ENCODE measurements at regions not wholly inside any gene's neighbourhood (a gene's known extent, or its start where the extent isn't known, plus 50 kb on each side); places are given as distances from the start of the nearest gene placed in this dataset.

DNA sequence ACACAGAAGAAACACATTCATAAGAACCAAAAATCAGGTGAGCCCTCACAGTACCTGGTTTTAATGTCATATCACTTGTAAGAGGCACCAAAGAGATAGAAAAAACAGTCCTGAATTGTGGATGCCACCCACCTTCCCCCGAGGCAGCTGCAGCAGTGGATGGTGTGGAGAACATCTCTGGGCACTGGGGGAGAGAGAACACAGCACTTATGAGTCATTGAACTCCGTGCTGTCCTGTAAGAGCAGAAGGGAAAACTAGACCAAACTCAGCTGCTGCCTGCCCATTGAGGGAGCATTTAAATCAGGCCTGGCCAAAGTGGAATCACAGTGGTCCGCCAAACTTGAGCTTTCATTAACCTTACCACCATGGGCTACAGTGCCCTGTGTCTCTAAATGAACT, 296.2 kb downstream of the SPATA31D1 start:
- no peak overlapping the region for H2AFZ ChIP-seq (ENCODE audit: insufficient read depth, low read depth, low read length, poor library complexity, severe bottlenecking)
- CTCF ChIA-PET: interaction anchor here (0.5 kb wide), 1 partner anchor 964 kb away, joined by 4 read pairs; no protein-coding TSS in a partner anchor
- POLR2A ChIA-PET: no interaction called here

GRCh38 chr9:82295181-82295580, 306.6 kb downstream of the SPATA31D1 start:
- CTCF ChIA-PET: no interaction called here
- Histone ChIP-seq H3K4me3 (ENCODE audit: control extremely low read depth in 1 of 5, extremely low read depth in 1 of 5, insufficient read depth in 1 of 5, low read depth in 2 of 5, low read length in 4 of 5) (no peak overlapping the region), H3K4me1 (ENCODE audit: control insufficient read depth in 2 of 2, insufficient read depth in 2 of 2, low read length in 2 of 2) (no peaks in the 10 kb centered on the region), H3K36me3 (replicated peaks in 1 of 2; ENCODE audit: control extremely low read depth in 1 of 2, control insufficient read depth in 1 of 2, extremely low read depth in 1 of 2, insufficient read depth in 2 of 2, low read length in 1 of 2) (no peaks in the 10 kb centered on the region), H3K27me3 (replicated peaks in 1 of 4; ENCODE audit: control extremely low read depth in 1 of 4, control insufficient read depth in 3 of 4, insufficient read depth in 4 of 4, low read length in 3 of 4) (no peaks in the 10 kb centered on the region), H3K79me2 (ENCODE audit: control insufficient read depth, insufficient read depth, low read length) (no peaks in the 10 kb centered on the region), H3K9me3 (ENCODE audit: control extremely low read depth in 1 of 3, control insufficient read depth in 2 of 3, insufficient read depth in 1 of 3, low read length in 2 of 3) (peaks cover 0 to under 1% (median 0%) of the 10 kb centered on the region in 3 donors), H2AFZ (ENCODE audit: insufficient read depth, low read depth, low read length, poor library complexity, severe bottlenecking) (no peak overlapping the region), H3K4me2 (replicated peaks; ENCODE audit: low read depth, low read length, poor library complexity, severe bottlenecking) (no peak overlapping the region), H3K27ac (ENCODE audit: low read length in 2 of 2) (no peak overlapping the region), H4K20me1 (ENCODE audit: control insufficient read depth, insufficient read depth, low read length, poor library complexity, severe bottlenecking) (no peaks in the 10 kb centered on the region), H3K9ac (ENCODE audit: low read length) (no peak overlapping the region)
- WGBS (ENCODE audit: insufficient coverage): 84% methylated on average over 2 of the region's 5 CpGs
- H3K4me1 Mint-ChIP-seq: peaks cover 4% of the 10 kb centered on the region
- no peak for ATAC-seq (ENCODE audit: low read depth)
- no peak overlapping the region for H3K27ac Mint-ChIP-seq
- TF ChIP-seq CTCF (IDR thresholded peaks at IDR 0.05) (no peak), EZH2 (IDR thresholded peaks at IDR 0.05; ENCODE audit: borderline replicate concordance, insufficient read depth, low read depth, low read length, poor library complexity, severe bottlenecking) (no peak)
- H3K9me3 Mint-ChIP-seq (ENCODE audit: insufficient read depth): peaks cover under 1% of the 10 kb centered on the region
- no peaks in the 10 kb centered on the region for H3K27me3 Mint-ChIP-seq
- POLR2A ChIA-PET: no interaction called here
- DNase-seq: no peak
- H3K4me3 Mint-ChIP-seq: no peak overlapping the region
- intact Hi-C loops (cut with micrococcal nuclease): no loop called here

More for the DNA sequence above, 296.2 kb downstream of the SPATA31D1 start:
- no peaks in the 10 kb centered on the region for H4K20me1 ChIP-seq (ENCODE audit: control insufficient read depth, insufficient read depth, low read length, poor library complexity, severe bottlenecking)
- 91% methylated on average over 3 of the region's 3 CpGs for WGBS (ENCODE audit: insufficient coverage)
- no peak overlapping the region for H3K4me3 ChIP-seq (ENCODE audit: control extremely low read depth in 1 of 5, extremely low read depth in 1 of 5, insufficient read depth in 1 of 5, low read depth in 2 of 5, low read length in 4 of 5)
- H3K79me2 ChIP-seq (ENCODE audit: control insufficient read depth, insufficient read depth, low read length): no peaks in the 10 kb centered on the region
- peaks cover 1 to 15% (median 12%) of the 10 kb centered on the region in 3 donors for H3K9me3 ChIP-seq (ENCODE audit: control extremely low read depth in 1 of 3, control insufficient read depth in 2 of 3, insufficient read depth in 1 of 3, low read length in 2 of 3)
- intact Hi-C loops (cut with micrococcal nuclease): no loop called here
- no peaks in the 10 kb centered on the region for H3K4me1 ChIP-seq (ENCODE audit: control insufficient read depth in 2 of 2, insufficient read depth in 2 of 2, low read length in 2 of 2)
- H3K27ac Mint-ChIP-seq: no peak overlapping the region
- H3K27ac ChIP-seq (ENCODE audit: low read length in 2 of 2): no peak overlapping the region
- DNase-seq (no peak), ATAC-seq (ENCODE audit: low read depth) (no peak)
- no peaks in the 10 kb centered on the region for H3K4me1 Mint-ChIP-seq
- no peaks in the 10 kb centered on the region for H3K27me3 ChIP-seq (replicated peaks in 1 of 4; ENCODE audit: control extremely low read depth in 1 of 4, control insufficient read depth in 3 of 4, insufficient read depth in 4 of 4, low read length in 3 of 4)
- H3K9me3 Mint-ChIP-seq (ENCODE audit: insufficient read depth): peaks cover 4% of the 10 kb centered on the region
- TF ChIP-seq CTCF (IDR thresholded peaks at IDR 0.05) (no peak), EZH2 (IDR thresholded peaks at IDR 0.05; ENCODE audit: borderline replicate concordance, insufficient read depth, low read depth, low read length, poor library complexity, severe bottlenecking) (no peak)
- no peaks in the 10 kb centered on the region for H3K36me3 ChIP-seq (replicated peaks in 1 of 2; ENCODE audit: control extremely low read depth in 1 of 2, control insufficient read depth in 1 of 2, extremely low read depth in 1 of 2, insufficient read depth in 2 of 2, low read length in 1 of 2)
- peaks cover 1% of the 10 kb centered on the region for H3K27me3 Mint-ChIP-seq
- no peak overlapping the region for H3K4me3 Mint-ChIP-seq
- H3K9ac ChIP-seq (ENCODE audit: low read length): no peak overlapping the region
- no peak overlapping the region for H3K4me2 ChIP-seq (replicated peaks; ENCODE audit: low read depth, low read length, poor library complexity, severe bottlenecking)
